ENCODE measurements at regions not wholly inside any gene's neighbourhood (a gene's known extent, or its start where the extent isn't known, plus 50 kb on each side); places are given as distances from the start of the nearest gene placed in this dataset.

- TF ChIP-seq SPI1 (IDR thresholded peaks at IDR 0.05; ENCODE audit: low read depth, low read length): no peak
- no peak for TF ChIP-seq POLR2AphosphoS5 (IDR thresholded peaks at IDR 0.05; ENCODE audit: low read depth, low read length)
- TF ChIP-seq POLR2A (IDR thresholded peaks at IDR 0.05; ENCODE audit: low read depth, low read length): no peak
- TF ChIP-seq TAF1 (IDR thresholded peaks at IDR 0.05; ENCODE audit: low read depth, low read length): no peak
- TF ChIP-seq PAX5 (IDR thresholded peaks at IDR 0.05; ENCODE audit: insufficient read depth, low read length, severe bottlenecking): no peak
Observed at GRCh38 chr10:130729876-130730275, 581.6 kb downstream of the TCERG1L start.
